G401 (cell line): ENCODE measurements at regions not wholly inside any gene's neighbourhood (a gene's known extent, or its start where the extent isn't known, plus 50 kb on each side); places are given as distances from the start of the nearest gene placed in this dataset.

Experiments used
- DNase-seq: peaks from one replicate; pipeline ENCODE4 v3.0.0-alpha.2; 2015; ENCODE audit warnings: low spot score
- in situ Hi-C: cut with HindIII; loops from 2 replicates; pipeline ENCODE4 v1.10.0; 2016; ENCODE audit warnings: low sequenced_read_pairs, mixed read lengths

GRCh38 chr3:168398371-168399025 is 302.8 kb upstream of the GOLIM4 start:
- no peak for DNase-seq
- in situ Hi-C loops = no loop called here

DNA sequence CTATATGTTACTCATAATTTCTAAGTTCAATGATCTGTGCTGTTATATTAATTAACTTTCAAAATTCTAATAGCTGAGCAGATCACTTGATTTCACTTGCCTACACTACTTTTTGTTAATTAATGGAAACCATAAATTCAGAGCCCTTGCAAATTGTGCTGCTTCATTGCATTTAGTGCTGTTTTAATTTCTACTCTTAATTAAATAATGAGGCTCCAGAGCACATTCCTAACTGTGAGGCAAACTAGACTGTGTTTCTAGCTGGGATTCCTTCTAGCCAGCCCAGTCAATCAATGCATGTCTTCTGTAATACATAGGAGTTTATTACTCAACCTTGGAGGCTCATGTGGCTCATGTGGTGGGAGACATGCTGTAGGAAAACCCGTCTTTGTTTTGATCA is 301.1 kb upstream of the GOLIM4 start:
- no peak for DNase-seq
- in situ Hi-C loops = no loop called here

DNA sequence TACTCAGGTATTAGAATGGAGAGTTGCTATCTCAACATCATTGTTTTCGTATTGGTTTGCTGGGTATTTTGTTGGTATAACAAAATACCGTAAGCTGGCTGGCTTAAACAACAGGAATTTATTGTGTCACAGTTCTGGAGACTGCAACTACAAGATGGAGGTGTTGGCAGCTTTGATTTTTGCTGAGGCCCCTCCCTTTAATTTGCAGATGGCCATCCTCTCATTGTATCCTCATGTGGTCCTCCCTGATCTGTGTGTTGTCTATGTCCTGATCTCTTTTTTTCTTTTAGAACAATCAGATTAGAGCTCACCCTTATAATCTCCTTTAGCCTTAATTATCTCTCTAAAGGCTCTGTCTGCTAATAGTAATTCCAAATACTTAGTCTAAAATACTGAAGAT is 299.8 kb upstream of the GOLIM4 start:
- in situ Hi-C loops = no loop called here

DNA sequence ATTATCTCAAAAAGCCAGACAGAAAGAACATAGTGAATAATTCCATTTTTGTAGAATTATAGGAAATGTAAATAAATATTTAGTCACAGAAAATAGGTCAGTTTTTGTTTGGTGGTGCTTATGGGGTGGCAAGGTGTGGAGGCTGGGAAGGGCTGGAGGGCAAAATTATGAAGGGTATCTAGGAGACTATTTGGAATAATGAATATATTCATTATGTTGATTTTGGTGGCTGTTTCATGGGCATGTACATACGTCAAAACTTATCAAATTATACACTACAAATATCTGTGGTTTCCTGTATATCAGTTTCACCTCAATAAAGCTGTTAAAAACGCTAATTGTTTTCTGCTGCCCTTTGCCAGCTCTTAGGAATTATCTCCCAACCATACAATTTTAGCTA is 298.7 kb upstream of the GOLIM4 start:
- in situ Hi-C loops = no loop called here
- DNase-seq = no peak

More for the DNA sequence above, 299.8 kb upstream of the GOLIM4 start:
- no peak for DNase-seq

DNA sequence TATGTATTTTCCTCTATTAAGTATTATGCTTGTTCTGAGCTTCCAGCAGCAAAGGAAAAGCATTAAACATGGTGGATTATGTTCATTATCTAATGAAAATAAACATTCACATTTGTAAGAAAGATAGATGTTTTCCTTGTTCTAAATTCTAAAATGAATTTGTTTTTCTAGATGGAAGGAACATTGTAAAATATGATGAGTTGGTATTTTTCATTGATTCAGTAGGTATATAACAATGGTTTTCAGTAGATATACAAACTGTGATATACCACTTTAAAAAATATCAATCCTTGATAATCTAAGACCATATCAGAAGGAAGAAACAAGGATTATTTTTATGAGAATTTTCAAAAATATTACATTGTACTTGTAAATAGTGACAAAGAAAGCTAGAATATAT is 290.6 kb upstream of the GOLIM4 start:
- in situ Hi-C loops = no loop called here
- no peak for DNase-seq

DNA sequence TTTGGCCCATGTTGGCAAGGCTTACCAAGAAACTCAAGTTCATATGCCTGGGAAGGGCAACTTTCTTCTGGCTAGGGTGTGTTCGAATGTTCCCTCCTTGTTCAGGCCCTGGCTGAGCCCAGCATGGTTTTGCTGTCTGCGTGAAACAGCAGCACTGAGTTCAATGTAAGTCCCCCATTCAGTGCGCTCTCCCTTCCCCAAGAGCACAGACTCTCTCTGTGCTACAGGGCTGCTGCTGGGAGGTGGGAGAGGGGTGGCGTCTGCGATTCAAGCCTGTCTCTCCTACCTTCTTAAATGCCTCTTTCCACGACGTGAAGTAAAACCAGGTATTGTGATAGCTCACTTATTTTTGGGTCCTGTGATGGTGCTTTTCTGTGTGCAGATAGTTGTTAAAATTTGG is 289.3 kb upstream of the GOLIM4 start:
- in situ Hi-C loops = no loop called here
- DNase-seq = no peak

GRCh38 chr3:168383573-168383972 is 287.8 kb upstream of the GOLIM4 start:
- in situ Hi-C loops = no loop called here
- DNase-seq = no peak

GRCh38 chr3:168371846-168372245 is 276.1 kb upstream of the GOLIM4 start:
- no peak for DNase-seq
- in situ Hi-C loops = no loop called here

DNA sequence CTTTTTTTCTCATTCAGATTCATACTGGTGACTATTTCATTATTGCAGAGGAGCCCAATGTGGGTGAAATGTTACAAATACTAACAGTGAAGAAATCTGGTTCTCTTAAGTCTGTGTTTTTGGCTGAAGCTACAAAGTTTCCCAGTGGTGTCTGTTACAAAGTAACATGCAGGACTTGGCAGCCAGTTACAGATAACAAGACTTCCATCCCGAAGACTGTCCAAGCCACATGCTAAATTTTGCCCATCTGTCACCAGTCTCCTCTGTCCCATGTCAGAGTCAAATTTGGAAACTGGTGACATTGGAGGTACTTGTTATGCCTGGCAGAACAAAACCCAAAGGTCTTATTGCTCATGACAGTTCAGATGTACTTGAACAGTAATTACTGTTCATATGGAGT is 269.2 kb upstream of the GOLIM4 start:
- in situ Hi-C loops = no loop called here
- no peak for DNase-seq

- in situ Hi-C loops = no loop called here
- DNase-seq = no peak
Observed at GRCh38 chr3:168362661-168363247, 267.0 kb upstream of the GOLIM4 start.

DNA sequence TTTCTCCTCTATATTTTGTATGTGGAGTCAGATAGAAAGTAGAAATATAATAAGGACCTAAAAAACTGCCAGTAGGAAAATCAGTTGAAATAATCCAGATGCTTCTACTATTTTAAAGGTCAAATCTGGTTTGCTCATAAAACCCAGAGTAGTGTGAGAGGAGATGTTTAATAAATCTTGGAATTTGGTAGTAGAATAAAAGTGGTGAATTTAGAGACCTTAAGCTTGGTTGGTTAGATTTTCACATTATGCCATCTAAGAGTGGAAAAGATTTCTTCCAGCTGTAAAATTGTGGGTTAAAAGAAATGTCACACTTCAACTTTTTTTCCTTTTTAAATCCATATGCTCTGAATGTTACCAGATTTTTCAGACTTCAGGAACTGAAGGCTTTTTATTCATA is 266.4 kb upstream of the GOLIM4 start:
- in situ Hi-C loops = no loop called here

GRCh38 chr3:168360993-168361392 is 265.3 kb upstream of the GOLIM4 start:
- no peak for DNase-seq
- in situ Hi-C loops = no loop called here

More for the DNA sequence above, 266.4 kb upstream of the GOLIM4 start:
- DNase-seq = no peak

DNA sequence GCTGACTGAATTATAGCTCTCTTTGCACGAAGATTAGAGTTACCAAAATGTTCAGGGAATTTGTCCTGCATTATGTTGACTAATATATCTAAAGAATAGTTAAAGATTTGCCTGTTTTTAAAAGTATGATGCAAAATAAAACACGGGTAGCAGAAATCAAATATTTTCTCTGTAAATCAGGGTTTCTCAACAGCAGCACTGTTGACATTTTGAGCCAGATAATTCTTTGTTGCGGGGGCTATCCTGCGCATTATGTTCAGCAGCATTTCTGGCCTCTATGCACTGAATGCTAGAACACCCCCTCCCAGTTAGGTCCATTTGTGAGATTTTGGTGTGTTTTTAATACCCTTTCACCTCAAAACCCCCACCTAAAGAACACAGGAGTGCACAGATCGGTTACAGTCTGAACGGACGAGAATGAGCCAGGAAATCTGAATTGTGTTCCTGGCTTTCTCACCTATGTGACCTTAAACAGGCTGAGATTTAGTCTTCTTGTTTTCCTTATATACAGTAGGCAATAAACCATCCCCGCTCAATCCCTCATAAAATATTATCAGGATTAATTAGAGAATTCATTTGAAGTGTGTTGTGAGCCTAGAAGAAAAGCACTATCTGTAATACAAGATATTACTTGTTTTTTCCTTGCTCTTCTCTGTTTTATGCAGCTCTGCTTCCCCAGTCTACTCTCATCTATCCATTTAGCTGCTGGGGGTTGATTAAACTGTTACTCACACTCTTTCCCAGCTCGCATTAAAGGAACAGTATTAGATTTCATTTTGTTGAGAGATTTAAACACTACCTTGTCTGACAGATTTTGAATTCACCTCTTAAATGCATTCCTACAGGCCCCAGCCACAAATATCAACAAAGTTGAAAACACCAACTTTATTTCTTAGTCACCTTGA is 247.5 kb upstream of the GOLIM4 start:
- DNase-seq = no peak
- in situ Hi-C loops = no loop called here

DNA sequence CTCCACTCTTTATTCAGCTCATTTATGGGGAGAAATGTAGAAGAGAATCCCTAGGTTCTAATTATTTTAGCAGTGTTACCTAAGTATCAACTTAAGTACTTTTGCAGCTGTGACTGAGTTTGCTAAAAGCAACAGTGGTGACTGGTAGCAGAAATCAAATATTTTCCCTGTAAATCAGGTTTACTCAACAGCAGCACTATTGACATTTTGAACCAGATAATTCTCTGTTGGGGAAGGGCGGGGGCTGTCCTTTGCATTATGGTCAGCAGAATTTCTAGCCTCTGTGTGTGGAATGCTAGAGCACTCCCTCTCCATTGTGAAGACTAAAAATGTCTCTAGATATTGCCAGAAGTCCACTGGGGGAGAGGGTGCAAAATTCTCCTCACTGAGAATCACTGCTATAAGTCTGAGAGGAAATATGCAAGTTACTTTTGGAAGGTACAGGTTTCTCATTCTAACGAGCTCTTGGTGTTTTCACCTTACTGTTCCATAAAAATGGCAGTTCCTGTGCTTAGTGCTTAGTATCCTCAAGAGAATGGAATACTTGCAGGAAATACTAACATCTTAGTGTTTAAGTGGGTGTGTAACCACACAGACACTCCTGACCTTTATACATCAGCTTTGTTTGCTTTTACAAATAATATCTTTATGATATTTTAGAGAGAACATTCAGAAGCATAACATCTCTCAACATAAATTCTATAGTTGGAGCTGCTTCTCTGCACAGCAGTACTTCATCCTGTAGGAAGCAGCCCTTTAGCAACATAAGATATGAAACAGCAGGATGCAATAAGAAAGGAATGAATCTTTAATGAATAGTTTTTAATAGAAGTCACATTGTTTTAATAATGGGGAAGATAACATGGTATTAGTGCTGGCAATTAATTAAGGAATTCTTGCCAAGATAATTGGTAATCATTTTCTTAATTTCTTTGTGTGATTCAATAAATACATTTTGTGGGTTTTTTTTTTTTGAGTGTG is 246.5 kb upstream of the GOLIM4 start:
- no peak for DNase-seq
- in situ Hi-C loops = no loop called here

GRCh38 chr3:168341192-168341815 is 245.6 kb upstream of the GOLIM4 start:
- DNase-seq = no peak
- in situ Hi-C loops = no loop called here

DNA sequence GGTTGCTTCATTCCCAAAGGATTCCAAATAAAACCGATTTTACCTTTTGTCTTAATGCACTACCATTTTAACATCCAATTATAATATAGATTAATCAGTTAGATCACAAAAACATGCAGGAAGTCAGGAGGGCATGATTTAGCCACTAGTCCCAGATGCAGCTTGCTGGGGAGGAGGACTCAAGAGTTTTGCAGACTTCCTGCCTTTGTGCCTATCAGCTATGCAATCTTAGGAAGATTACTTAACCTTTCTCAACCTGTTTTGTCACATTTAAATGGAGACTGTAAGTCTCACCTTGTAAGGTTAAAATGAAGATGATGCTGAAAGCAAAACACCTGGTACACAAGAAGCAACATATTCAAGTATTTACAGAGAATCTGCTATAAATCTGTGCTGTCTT is 242.4 kb upstream of the GOLIM4 start:
- no peak for DNase-seq
- in situ Hi-C loops = no loop called here

GRCh38 chr3:168336276-168336675 is 240.6 kb upstream of the GOLIM4 start:
- in situ Hi-C loops = no loop called here
- no peak for DNase-seq

GRCh38 chr3:168333410-168333935 is 237.7 kb upstream of the GOLIM4 start:
- DNase-seq = no peak
- in situ Hi-C loops = no loop called here

DNA sequence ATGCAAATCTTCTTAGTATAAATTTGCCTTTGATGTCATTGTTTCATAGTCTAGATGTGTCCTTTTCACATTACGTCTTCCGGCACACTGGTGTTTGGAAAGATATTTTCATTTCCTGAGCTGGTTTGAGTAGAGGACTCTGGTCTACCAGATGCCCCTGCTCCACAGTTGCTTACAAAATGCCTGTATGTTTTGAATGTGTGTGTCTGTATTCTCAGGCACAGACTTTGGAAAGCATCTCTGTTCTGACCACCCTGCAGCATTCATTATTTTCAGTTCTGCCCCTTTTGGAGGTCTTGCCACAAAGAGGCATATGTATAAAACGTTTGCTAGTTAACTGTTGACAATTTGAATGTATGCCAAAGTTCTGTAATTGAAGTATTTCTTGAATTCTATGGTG is 236.0 kb upstream of the GOLIM4 start:
- in situ Hi-C loops = no loop called here

More for the DNA sequence above, 236.0 kb upstream of the GOLIM4 start:
- DNase-seq = no peak
